ENCODE measurements at regions not wholly inside any gene's neighbourhood (a gene's known extent, or its start where the extent isn't known, plus 50 kb on each side); places are given as distances from the start of the nearest gene placed in this dataset.
"Not testable (repeated sequence)": the region's sequence is repeated elsewhere in the genome, so short reads cannot be mapped to it uniquely, and the experiment has no call there.

DNA sequence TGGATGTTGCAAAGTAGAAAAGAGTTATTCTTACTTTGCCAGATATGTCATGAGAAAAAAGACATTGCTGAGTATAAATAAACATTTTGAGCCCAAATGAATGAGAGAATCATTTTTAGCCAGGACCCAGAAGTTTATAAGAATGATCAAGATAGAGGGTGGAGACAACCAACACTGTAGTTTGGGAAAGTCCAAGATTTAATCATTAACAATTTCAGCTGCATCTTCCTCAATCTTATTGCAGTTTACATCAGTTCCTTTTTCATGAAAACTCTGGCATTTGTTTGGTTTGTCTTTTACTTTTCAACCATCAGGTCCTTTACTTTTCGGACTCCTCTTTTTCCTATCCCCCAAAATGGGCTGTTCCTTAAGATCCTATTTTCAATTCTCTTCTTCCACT lies 645.9 kb downstream of the ANKRD50 start:
- H2AFZ ChIP-seq (ENCODE audit: low read depth, low read length) = no peak overlapping the region
- TF ChIP-seq, protein P1, sequence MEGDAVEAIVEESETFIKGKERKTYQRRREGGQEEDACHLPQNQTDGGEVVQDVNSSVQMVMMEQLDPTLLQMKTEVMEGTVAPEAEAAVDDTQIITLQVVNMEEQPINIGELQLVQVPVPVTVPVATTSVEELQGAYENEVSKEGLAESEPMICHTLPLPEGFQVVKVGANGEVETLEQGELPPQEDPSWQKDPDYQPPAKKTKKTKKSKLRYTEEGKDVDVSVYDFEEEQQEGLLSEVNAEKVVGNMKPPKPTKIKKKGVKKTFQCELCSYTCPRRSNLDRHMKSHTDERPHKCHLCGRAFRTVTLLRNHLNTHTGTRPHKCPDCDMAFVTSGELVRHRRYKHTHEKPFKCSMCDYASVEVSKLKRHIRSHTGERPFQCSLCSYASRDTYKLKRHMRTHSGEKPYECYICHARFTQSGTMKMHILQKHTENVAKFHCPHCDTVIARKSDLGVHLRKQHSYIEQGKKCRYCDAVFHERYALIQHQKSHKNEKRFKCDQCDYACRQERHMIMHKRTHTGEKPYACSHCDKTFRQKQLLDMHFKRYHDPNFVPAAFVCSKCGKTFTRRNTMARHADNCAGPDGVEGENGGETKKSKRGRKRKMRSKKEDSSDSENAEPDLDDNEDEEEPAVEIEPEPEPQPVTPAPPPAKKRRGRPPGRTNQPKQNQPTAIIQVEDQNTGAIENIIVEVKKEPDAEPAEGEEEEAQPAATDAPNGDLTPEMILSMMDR (IDR thresholded peaks at IDR 0.05; ENCODE audit: insufficient read depth, low read depth, low read length) = no peak
- TF ChIP-seq EZH2 (IDR thresholded peaks at IDR 0.05; ENCODE audit: insufficient read depth, low read length) = no peak
- FAIRE-seq = no peak

GRCh38 chr4:124067046-124067445 lies 645.5 kb downstream of the ANKRD50 start:
- H3K9me3 ChIP-seq (ENCODE audit: insufficient read depth, low read depth, low read length) = peaks cover 6% of the 10 kb centered on the region
- no peaks in the 10 kb centered on the region for H3K4me1 ChIP-seq (ENCODE audit: insufficient read depth, low read length)
- H4K20me1 ChIP-seq (ENCODE audit: insufficient read depth, low read length) = no peaks in the 10 kb centered on the region
- no peak overlapping the region for H3K4me2 ChIP-seq (ENCODE audit: low read length)
- TF ChIP-seq, protein P1 (IDR thresholded peaks at IDR 0.05; ENCODE audit: insufficient read depth, low read depth, low read length) = no peak
- no peak for TF ChIP-seq EZH2 (IDR thresholded peaks at IDR 0.05; ENCODE audit: insufficient read depth, low read length)
- Mint-ChIP-seq H3K27ac (ENCODE audit: unreplicated experiment) (no peak overlapping the region), H3K4me3 (ENCODE audit: unreplicated experiment) (no peak overlapping the region), H3K27me3 (ENCODE audit: low read depth, unreplicated experiment) (no peaks in the 10 kb centered on the region), H3K9me3 (ENCODE audit: unreplicated experiment) (peaks cover 20% of the 10 kb centered on the region), H3K4me1 (ENCODE audit: low read depth, unreplicated experiment) (no peaks in the 10 kb centered on the region), H3K36me3 (ENCODE audit: low read depth, unreplicated experiment) (peaks cover 8% of the 10 kb centered on the region)
- no peak overlapping the region for H3K4me3 ChIP-seq (ENCODE audit: insufficient read depth, low read depth, low read length)
- no peak overlapping the region for H3K9ac ChIP-seq (ENCODE audit: low read length)
- no peaks in the 10 kb centered on the region for H3K27me3 ChIP-seq (ENCODE audit: insufficient read depth, low read length)
- H3K36me3 ChIP-seq (ENCODE audit: insufficient read depth, low read length) = no peaks in the 10 kb centered on the region
- no peak overlapping the region for H3K27ac ChIP-seq (ENCODE audit: low read depth, low read length)
- H2AFZ ChIP-seq (ENCODE audit: low read depth, low read length) = no peak overlapping the region
- H3K79me2 ChIP-seq (ENCODE audit: insufficient read depth, low read length) = no peaks in the 10 kb centered on the region
- DNase-seq (ENCODE audit: low read depth) (no peak), FAIRE-seq (no peak)

More for the DNA sequence above, 645.9 kb downstream of the ANKRD50 start:
- Mint-ChIP-seq H3K4me3 (ENCODE audit: unreplicated experiment) (no peak overlapping the region), H3K4me1 (ENCODE audit: low read depth, unreplicated experiment) (no peaks in the 10 kb centered on the region), H3K36me3 (ENCODE audit: low read depth, unreplicated experiment) (peaks cover 8% of the 10 kb centered on the region), H3K27me3 (ENCODE audit: low read depth, unreplicated experiment) (no peaks in the 10 kb centered on the region), H3K27ac (ENCODE audit: unreplicated experiment) (no peak overlapping the region), H3K9me3 (ENCODE audit: unreplicated experiment) (peaks cover 17% of the 10 kb centered on the region)
- no peak overlapping the region for H3K27ac ChIP-seq (ENCODE audit: low read depth, low read length)
- H3K4me2 ChIP-seq (ENCODE audit: low read length) = no peak overlapping the region
- H3K27me3 ChIP-seq (ENCODE audit: insufficient read depth, low read length) = no peaks in the 10 kb centered on the region
- no peak for DNase-seq (ENCODE audit: low read depth)
- H3K79me2 ChIP-seq (ENCODE audit: insufficient read depth, low read length) = no peaks in the 10 kb centered on the region
- H3K36me3 ChIP-seq (ENCODE audit: insufficient read depth, low read length) = no peaks in the 10 kb centered on the region
- H3K4me3 ChIP-seq (ENCODE audit: insufficient read depth, low read depth, low read length) = no peak overlapping the region
- H3K9me3 ChIP-seq (ENCODE audit: insufficient read depth, low read depth, low read length) = peaks cover 6% of the 10 kb centered on the region
- no peak overlapping the region for H3K9ac ChIP-seq (ENCODE audit: low read length)
- H4K20me1 ChIP-seq (ENCODE audit: insufficient read depth, low read length) = no peaks in the 10 kb centered on the region
- no peaks in the 10 kb centered on the region for H3K4me1 ChIP-seq (ENCODE audit: insufficient read depth, low read length)

GRCh38 chr4:124070688-124071484 lies 641.6 kb downstream of the ANKRD50 start:
- peaks cover 8% of the 10 kb centered on the region for H3K36me3 Mint-ChIP-seq (ENCODE audit: low read depth, unreplicated experiment)
- H3K9ac ChIP-seq (ENCODE audit: low read length) = no peak overlapping the region
- H3K4me2 ChIP-seq (ENCODE audit: low read length) = no peak overlapping the region
- H3K27me3 Mint-ChIP-seq (ENCODE audit: low read depth, unreplicated experiment) = no peaks in the 10 kb centered on the region
- TF ChIP-seq EZH2 (IDR thresholded peaks at IDR 0.05; ENCODE audit: insufficient read depth, low read length) = no peak
- TF ChIP-seq, protein P1 (IDR thresholded peaks at IDR 0.05; ENCODE audit: insufficient read depth, low read depth, low read length) = no peak
- H3K9me3 Mint-ChIP-seq (ENCODE audit: unreplicated experiment) = peaks cover 34% of the 10 kb centered on the region
- no peaks in the 10 kb centered on the region for H3K27me3 ChIP-seq (ENCODE audit: insufficient read depth, low read length)
- H3K9me3 ChIP-seq (ENCODE audit: insufficient read depth, low read depth, low read length) = peaks cover 8% of the 10 kb centered on the region
- no peaks in the 10 kb centered on the region for H3K4me1 ChIP-seq (ENCODE audit: insufficient read depth, low read length)
- H3K4me1 Mint-ChIP-seq (ENCODE audit: low read depth, unreplicated experiment) = no peaks in the 10 kb centered on the region
- no peaks in the 10 kb centered on the region for H3K36me3 ChIP-seq (ENCODE audit: insufficient read depth, low read length)
- H2AFZ ChIP-seq (ENCODE audit: low read depth, low read length) = no peak overlapping the region
- H3K27ac ChIP-seq (ENCODE audit: low read depth, low read length) = no peak overlapping the region
- H4K20me1 ChIP-seq (ENCODE audit: insufficient read depth, low read length) = no peaks in the 10 kb centered on the region
- H3K4me3 ChIP-seq (ENCODE audit: insufficient read depth, low read depth, low read length) = no peak overlapping the region
- DNase-seq (ENCODE audit: low read depth) (no peak), FAIRE-seq (no peak)
- no peaks in the 10 kb centered on the region for H3K79me2 ChIP-seq (ENCODE audit: insufficient read depth, low read length)
- no peak overlapping the region for H3K4me3 Mint-ChIP-seq (ENCODE audit: unreplicated experiment)
- no peak overlapping the region for H3K27ac Mint-ChIP-seq (ENCODE audit: unreplicated experiment)

- not testable (repeated sequence) for H3K27ac ChIP-seq (ENCODE audit: low read depth, low read length); H3K27me3 ChIP-seq (ENCODE audit: insufficient read depth, low read length); H2AFZ ChIP-seq (ENCODE audit: low read depth, low read length); H3K9me3 ChIP-seq (ENCODE audit: insufficient read depth, low read depth, low read length); H3K4me3 ChIP-seq (ENCODE audit: insufficient read depth, low read depth, low read length); H3K27me3 Mint-ChIP-seq (ENCODE audit: low read depth, unreplicated experiment); H3K4me1 ChIP-seq (ENCODE audit: insufficient read depth, low read length); H3K36me3 ChIP-seq (ENCODE audit: insufficient read depth, low read length); H3K4me2 ChIP-seq (ENCODE audit: low read length); H3K79me2 ChIP-seq (ENCODE audit: insufficient read depth, low read length); DNase-seq (ENCODE audit: low read depth); H3K27ac Mint-ChIP-seq (ENCODE audit: unreplicated experiment); H4K20me1 ChIP-seq (ENCODE audit: insufficient read depth, low read length); H3K4me1 Mint-ChIP-seq (ENCODE audit: low read depth, unreplicated experiment); FAIRE-seq; H3K36me3 Mint-ChIP-seq (ENCODE audit: low read depth, unreplicated experiment); H3K9ac ChIP-seq (ENCODE audit: low read length); H3K4me3 Mint-ChIP-seq (ENCODE audit: unreplicated experiment)
- H3K9me3 Mint-ChIP-seq (ENCODE audit: unreplicated experiment) = peaks cover 35% of the 10 kb centered on the region
Measured at GRCh38 chr4:124075276-124075675, 637.3 kb downstream of the ANKRD50 start.
